Stimulated activated CD8-positive, alpha-beta memory T cell treated with anti-CD3 and anti-CD28 coated beads, Interleukin-15, amount 100 ng/mL, for 48 hours (primary cell): ENCODE measurements at regions not wholly inside any gene's neighbourhood (a gene's known extent, or its start where the extent isn't known, plus 50 kb on each side); places are given as distances from the start of the nearest gene placed in this dataset.

Experiments
- DNase-seq, 2 donors: peaks; one replicate each; pipeline ENCODE4 v3.0.0-alpha.2; 2020; ENCODE audit warnings: low read depth in 2 of 2

GRCh38 chr18:8536231-8536630 lies 73.0 kb upstream of the RAB12 start:
- DNase-seq: no peak

GRCh38 chr18:8536922-8537321 lies 72.3 kb upstream of the RAB12 start:
- DNase-seq: no peak

GRCh38 chr18:8537400-8537799 lies 71.8 kb upstream of the RAB12 start:
- no peak for DNase-seq

GRCh38 chr18:8538935-8539334 lies 70.3 kb upstream of the RAB12 start:
- no peak for DNase-seq

- no peak for DNase-seq
Measured at GRCh38 chr18:8546677-8547076, 62.6 kb upstream of the RAB12 start.

GRCh38 chr18:8548186-8548585 lies 61.1 kb upstream of the RAB12 start:
- DNase-seq: no peak

GRCh38 chr18:8549254-8549757 lies 59.9 kb upstream of the RAB12 start:
- no peak for DNase-seq

- no peak for DNase-seq
Measured at GRCh38 chr18:8552151-8552550, 57.1 kb upstream of the RAB12 start.

- DNase-seq: no peak
Measured at GRCh38 chr18:8554354-8554753, 54.9 kb upstream of the RAB12 start.

- DNase-seq: no peak
Measured at GRCh38 chr18:8556424-8556823, 52.8 kb upstream of the RAB12 start.
